Omental fat pad (tissue), 3 donors: ENCODE measurements at regions not wholly inside any gene's neighbourhood (a gene's known extent, or its start where the extent isn't known, plus 50 kb on each side); places are given as distances from the start of the nearest gene placed in this dataset.

ENCODE experiments used
- ATAC-seq: fragments of 150-250 bp; one replicate; pipeline ENCODE4 v1.9.1; 2016; ENCODE audit warnings: mild to moderate bottlenecking, moderate library complexity; ENCODE audit not compliant: low FRiP score
- DNase-seq: peaks from one replicate; pipeline ENCODE4 v3.0.0-alpha.2; 2019; ENCODE audit warnings: low spot score
- TF ChIP-seq, protein P1 (sequence below), 3 donors: fragments of 450-650 bp; IDR thresholded peaks; one replicate each; pipeline ENCODE4 v1.5.1; 2016 to 2017; ENCODE audit warnings: antibody characterized with exemption in 3 of 3, mild to moderate bottlenecking in 3 of 3, moderate library complexity in 2 of 3

DNA sequence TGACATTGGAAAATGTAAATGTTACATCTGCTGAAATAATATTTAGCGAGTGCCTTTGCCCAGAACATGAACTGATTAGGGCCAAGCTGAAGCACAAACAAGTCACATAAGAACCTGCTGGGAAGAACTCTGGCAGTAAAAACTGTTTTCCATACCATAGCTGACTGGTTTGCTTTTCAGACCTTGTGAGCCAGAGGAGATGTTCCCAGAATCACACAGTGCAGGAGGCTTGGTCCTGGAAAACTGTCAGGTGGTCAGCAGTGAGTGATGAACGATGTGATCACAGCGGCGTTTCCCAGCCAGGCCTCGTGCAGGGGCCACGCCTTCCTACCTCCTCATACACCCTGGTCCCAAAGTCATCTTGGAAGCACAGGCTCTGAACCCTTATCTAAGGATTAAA lies 164.2 kb upstream of the EEPD1 start:
- no peak for ATAC-seq
- no peak for DNase-seq
- TF ChIP-seq, protein P1, sequence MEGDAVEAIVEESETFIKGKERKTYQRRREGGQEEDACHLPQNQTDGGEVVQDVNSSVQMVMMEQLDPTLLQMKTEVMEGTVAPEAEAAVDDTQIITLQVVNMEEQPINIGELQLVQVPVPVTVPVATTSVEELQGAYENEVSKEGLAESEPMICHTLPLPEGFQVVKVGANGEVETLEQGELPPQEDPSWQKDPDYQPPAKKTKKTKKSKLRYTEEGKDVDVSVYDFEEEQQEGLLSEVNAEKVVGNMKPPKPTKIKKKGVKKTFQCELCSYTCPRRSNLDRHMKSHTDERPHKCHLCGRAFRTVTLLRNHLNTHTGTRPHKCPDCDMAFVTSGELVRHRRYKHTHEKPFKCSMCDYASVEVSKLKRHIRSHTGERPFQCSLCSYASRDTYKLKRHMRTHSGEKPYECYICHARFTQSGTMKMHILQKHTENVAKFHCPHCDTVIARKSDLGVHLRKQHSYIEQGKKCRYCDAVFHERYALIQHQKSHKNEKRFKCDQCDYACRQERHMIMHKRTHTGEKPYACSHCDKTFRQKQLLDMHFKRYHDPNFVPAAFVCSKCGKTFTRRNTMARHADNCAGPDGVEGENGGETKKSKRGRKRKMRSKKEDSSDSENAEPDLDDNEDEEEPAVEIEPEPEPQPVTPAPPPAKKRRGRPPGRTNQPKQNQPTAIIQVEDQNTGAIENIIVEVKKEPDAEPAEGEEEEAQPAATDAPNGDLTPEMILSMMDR (IDR thresholded peaks at IDR 0.05): no peak

DNA sequence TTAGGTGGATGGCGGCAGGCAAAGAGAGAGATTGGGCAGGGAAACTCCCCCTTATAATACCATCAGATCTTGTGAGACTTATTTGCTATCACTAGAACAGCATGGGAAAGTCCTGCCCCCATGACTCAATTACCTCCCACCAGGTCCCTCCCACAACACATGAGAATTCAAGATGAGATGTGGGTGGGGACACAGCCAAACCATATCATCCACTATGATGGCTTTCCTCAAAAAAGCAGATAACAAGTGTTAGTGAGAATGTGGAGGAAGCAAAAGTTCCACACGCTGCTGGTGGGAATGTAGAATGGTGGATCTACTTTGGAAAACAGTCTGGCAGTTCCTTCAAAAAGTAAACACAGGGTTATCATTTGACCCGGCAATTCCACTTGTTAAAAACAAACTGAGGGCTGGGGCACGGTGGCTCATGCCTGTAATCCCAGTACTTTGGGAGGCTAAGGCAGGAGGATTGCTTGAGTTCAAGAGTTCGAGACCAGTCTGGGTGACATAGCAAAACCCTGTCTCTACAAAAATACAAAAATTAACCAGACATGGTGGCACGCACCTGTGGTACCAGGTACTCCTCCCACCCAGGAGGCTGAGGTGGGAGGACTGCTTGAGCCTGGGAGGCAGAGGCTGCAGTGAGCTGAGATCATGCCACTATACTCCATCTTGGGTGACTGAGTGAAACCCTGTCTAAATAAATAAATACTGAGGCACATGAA lies 161.4 kb upstream of the EEPD1 start:
- DNase-seq: no peak
- TF ChIP-seq, protein P1 (IDR thresholded peaks at IDR 0.05): no peak
- ATAC-seq: no peak

DNA sequence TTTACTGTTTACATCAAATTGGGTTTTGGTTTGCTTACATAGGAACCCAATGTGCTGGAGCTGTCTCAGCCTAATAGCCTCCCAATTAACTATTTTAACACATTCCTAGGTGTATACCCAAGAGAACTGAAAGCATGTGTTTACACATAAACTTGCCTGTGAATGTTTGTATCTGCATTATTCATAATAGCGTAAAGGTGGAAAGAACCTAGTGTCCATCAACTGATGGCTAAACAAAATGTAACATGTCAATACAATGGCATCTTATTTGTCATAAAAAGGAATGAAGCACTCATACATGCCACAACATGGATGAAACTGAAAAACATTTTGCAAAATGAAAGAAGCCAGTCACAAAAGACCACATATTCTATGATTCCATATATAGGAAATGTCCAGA lies 160.6 kb upstream of the EEPD1 start:
- TF ChIP-seq, protein P1 (IDR thresholded peaks at IDR 0.05): no peak
- DNase-seq: no peak
- no peak for ATAC-seq

- DNase-seq (no peak), ATAC-seq (no peak)
- TF ChIP-seq, protein P1 (IDR thresholded peaks at IDR 0.05): no peak
Measured at GRCh38 chr7:35993113-35993512, 159.9 kb upstream of the EEPD1 start.

- DNase-seq: no peak
- TF ChIP-seq, protein P1 (IDR thresholded peaks at IDR 0.05): no peak
- ATAC-seq: no peak
Measured at GRCh38 chr7:35993676-35994606, 159.1 kb upstream of the EEPD1 start.

GRCh38 chr7:35995334-35995733 lies 157.7 kb upstream of the EEPD1 start:
- DNase-seq (no peak), ATAC-seq (no peak)
- TF ChIP-seq, protein P1 (IDR thresholded peaks at IDR 0.05): no peak
